H1 (cell line): ENCODE measurements at regions not wholly inside any gene's neighbourhood (a gene's known extent, or its start where the extent isn't known, plus 50 kb on each side); places are given as distances from the start of the nearest gene placed in this dataset.

ENCODE experiments used
- CTCF ChIA-PET: fragments of 300-600 bp; sonication (Branson Sonifier 250); formaldehyde crosslinking; loops from one replicate; lab custom pipeline; 2021; ENCODE audit not compliant: partially characterized antibody; lab: Charles Lee
- POLR2A ChIA-PET: fragments of 300-600 bp; sonication (Branson Sonifier 250); formaldehyde crosslinking; loops from one replicate; lab custom pipeline; 2021; ENCODE audit warnings: inconsistent platforms; ENCODE audit not compliant: partially characterized antibody; lab: Charles Lee
- DNase-seq, 2 experiments: peaks; one replicate each; pipeline versions ENCODE4 v3.0.0 to v3.0.0-alpha.2; 2010 to 2022; ENCODE audit warnings: low spot score in 2 of 2, low read depth in 1 of 2, mixed read lengths in 1 of 2
- FAIRE-seq: peaks from 2 replicates; lab custom pipeline; 2011; peaks lifted over from hg19 to GRCh38; lab: Jason Lieb, UNC
- H2AFZ ChIP-seq: 2 replicates; pipeline ENCODE4 v1.8.1; 2012; ENCODE audit warnings: low read length, inconsistent platforms
- H2AK5ac ChIP-seq: 2 replicates; pipeline ENCODE4 v1.6.1; 2013; ENCODE audit warnings: low read depth, low read length
- H2BK120ac ChIP-seq: replicated peaks from 2 replicates; pipeline ENCODE3; 2013; ENCODE audit warnings: low read depth, low read length, inconsistent platforms
- H2BK12ac ChIP-seq: 2 replicates; pipeline ENCODE4 v1.6.1; 2013; ENCODE audit warnings: low read depth, low read length
- H2BK15ac ChIP-seq: 2 replicates; pipeline ENCODE4 v1.6.1; 2013; ENCODE audit warnings: low read length
- H2BK20ac ChIP-seq: 2 replicates; pipeline ENCODE4 v1.6.1; 2013; ENCODE audit warnings: low read length
- H2BK5ac ChIP-seq: 2 replicates; pipeline ENCODE4 v1.6.1; 2013; ENCODE audit warnings: low read depth, low read length
- H3K14ac ChIP-seq: 2 replicates; pipeline ENCODE4 v1.6.1; 2013; ENCODE audit warnings: inconsistent platforms; ENCODE audit not compliant: insufficient read length
- H3K18ac ChIP-seq: 2 replicates; pipeline ENCODE4 v1.6.1; 2013; ENCODE audit warnings: low read length; ENCODE audit errors: extremely low read depth
- H3K23ac ChIP-seq: 2 replicates; pipeline ENCODE4 v1.6.1; 2013; ENCODE audit warnings: inconsistent platforms; ENCODE audit not compliant: insufficient read length
- H3K23me2 ChIP-seq: 2 replicates; pipeline ENCODE4 v1.6.1; 2013; ENCODE audit warnings: low read depth, low read length
- H3K27ac ChIP-seq: 2 replicates; pipeline ENCODE4 v1.6.1; 2011; ENCODE audit warnings: low read depth, low read length, inconsistent platforms
- H3K27me3 ChIP-seq, 4 experiments: replicated peaks in 1 of 4; 1 replicate in 1 of 4; 2 replicates in 3 of 4; pipeline versions ENCODE4 v1.6.1 to v1.8.1; 2011 to 2013; ENCODE audit warnings: low read length in 3 of 4, mild to moderate bottlenecking in 3 of 4, inconsistent platforms in 2 of 4, mixed read lengths in 2 of 4, moderate library complexity in 1 of 4; ENCODE audit not compliant: control insufficient read depth in 3 of 4, insufficient read depth in 3 of 4; ENCODE audit errors: extremely low read depth in 1 of 4
- H3K36me3 ChIP-seq, 4 experiments: 2 replicates each; pipeline versions ENCODE4 v1.6.1 to v1.8.1; 2011 to 2013; ENCODE audit warnings: mild to moderate bottlenecking in 4 of 4, low read length in 3 of 4, moderate library complexity in 2 of 4, control low read depth in 1 of 4, inconsistent platforms in 1 of 4; ENCODE audit not compliant: insufficient read depth in 4 of 4, control insufficient read depth in 2 of 4
- H3K4ac ChIP-seq: replicated peaks from 2 replicates; pipeline ENCODE3; 2013; ENCODE audit warnings: low read length, low read depth, mixed read lengths, inconsistent platforms; ENCODE audit not compliant: insufficient read length
- H3K4me1 ChIP-seq, 4 experiments: replicated peaks in 1 of 4; 1 replicate in 1 of 4; 2 replicates in 3 of 4; pipeline versions ENCODE4 v1.6.1 to v1.8.1; 2011 to 2013; ENCODE audit warnings: low read length in 3 of 4, inconsistent platforms in 2 of 4, mixed read lengths in 1 of 4; ENCODE audit not compliant: insufficient read depth in 4 of 4, control insufficient read depth in 3 of 4
- H3K4me2 ChIP-seq, 2 experiments: 2 replicates each; pipeline versions ENCODE4 v1.6.1 to v1.8.1; 2011 to 2013; ENCODE audit warnings: low read depth in 2 of 2, low read length in 2 of 2, control low read depth in 1 of 2, inconsistent platforms in 1 of 2, mild to moderate bottlenecking in 1 of 2; ENCODE audit not compliant: insufficient read depth in 1 of 2
- H3K4me3 ChIP-seq, 4 experiments: fragments of 200-600, 300-600 bp in 1 of 4; sonication (generic), shearing (Covaris generic), sonication (Bioruptor Twin) in 1 of 4; 2 replicates each; pipeline versions ENCODE4 v1.5.1 to v1.8.1; 2011 to 2016; ENCODE audit warnings: low read length in 4 of 4, low read depth in 3 of 4, control low read depth in 2 of 4, inconsistent platforms in 2 of 4, mild to moderate bottlenecking in 2 of 4, mixed read lengths in 1 of 4, moderate library complexity in 1 of 4; ENCODE audit not compliant: insufficient read depth in 2 of 4; ENCODE audit errors: extremely low read depth in 1 of 4
- H3K56ac ChIP-seq: replicated peaks from 2 replicates; pipeline ENCODE3; 2013; ENCODE audit warnings: low read depth, mild to moderate bottlenecking, mixed read lengths, low read length, inconsistent platforms; ENCODE audit not compliant: insufficient read length
- H3K79me1 ChIP-seq: 2 replicates; pipeline ENCODE4 v1.6.1; 2013; ENCODE audit warnings: low read depth, low read length, control low read depth
- H3K79me2 ChIP-seq, 2 experiments: 2 replicates each; pipeline versions ENCODE4 v1.6.1 to v1.8.1; 2012 to 2013; ENCODE audit warnings: low read length in 2 of 2, mild to moderate bottlenecking in 2 of 2, inconsistent platforms in 1 of 2; ENCODE audit not compliant: insufficient read depth in 2 of 2, control insufficient read depth in 1 of 2
- H3K9ac ChIP-seq, 4 experiments: replicated peaks in 1 of 4; 1 replicate in 1 of 4; 2 replicates in 3 of 4; pipeline versions ENCODE4 v1.6.1 to v1.8.1; 2011 to 2013; ENCODE audit warnings: low read depth in 3 of 4, low read length in 3 of 4, control low read depth in 2 of 4, mild to moderate bottlenecking in 2 of 4, moderate library complexity in 2 of 4, inconsistent platforms in 1 of 4; ENCODE audit errors: extremely low read depth in 1 of 4
- H3K9me3 ChIP-seq, 2 experiments: 2 replicates each; pipeline versions ENCODE4 v1.6.1 to v1.8.1; 2012 to 2013; ENCODE audit warnings: mild to moderate bottlenecking in 2 of 2, moderate library complexity in 2 of 2, control low read depth in 1 of 2, inconsistent platforms in 1 of 2, low read depth in 1 of 2, low read length in 1 of 2, mixed read lengths in 1 of 2; ENCODE audit not compliant: insufficient read depth in 2 of 2
- H4K20me1 ChIP-seq, 2 experiments: replicated peaks in 1 of 2; 2 replicates each; pipeline versions ENCODE3 to v1.8.1; 2011 to 2013; ENCODE audit warnings: inconsistent platforms in 2 of 2, low read length in 2 of 2, mild to moderate bottlenecking in 1 of 2; ENCODE audit not compliant: insufficient read depth in 2 of 2, control insufficient read depth in 1 of 2
- H4K5ac ChIP-seq: 2 replicates; pipeline ENCODE4 v1.6.1; 2013; ENCODE audit warnings: low read length, low read depth, mixed read lengths, inconsistent platforms; ENCODE audit not compliant: insufficient read length
- H4K8ac ChIP-seq: 2 replicates; pipeline ENCODE4 v1.8.0; 2013; ENCODE audit warnings: mild to moderate bottlenecking, moderate library complexity, low read length, inconsistent platforms; ENCODE audit not compliant: insufficient read depth; ENCODE audit errors: extremely low read depth
- H4K91ac ChIP-seq: replicated peaks from 2 replicates; pipeline ENCODE3; 2013; ENCODE audit warnings: low read length, mixed read lengths, inconsistent platforms; ENCODE audit not compliant: insufficient read length
- CEBPB ChIP-seq: IDR thresholded peaks from 2 replicates; pipeline ENCODE4 v1.6.1; 2012; ENCODE audit warnings: low read depth, low read length
- E2F6 ChIP-seq: IDR thresholded peaks from 2 replicates; pipeline ENCODE4 v1.6.1; 2012; ENCODE audit warnings: inconsistent platforms
- KDM5A ChIP-seq: fragments of 200-600 bp; IDR thresholded peaks from 2 replicates; pipeline ENCODE4 v1.7.1; 2012; ENCODE audit warnings: mild to moderate bottlenecking, low read length, inconsistent platforms, mixed read lengths
- POU5F1 ChIP-seq: IDR thresholded peaks from 2 replicates; pipeline ENCODE4 v1.6.1; 2011; ENCODE audit warnings: low read depth, mild to moderate bottlenecking, low read length, moderate library complexity
- WGBS, 2 experiments: shearing (Covaris generic) in 1 of 2; methylation state at CpG; one replicate each; pipeline versions ENCODE4 v1.1.6 to v1.1.7; 2013 to 2015; ENCODE audit warnings: low lambda C conversion rate in 2 of 2, mixed read lengths in 2 of 2, inconsistent platforms in 1 of 2, low coverage in 1 of 2, missing lambda C conversion rate in 1 of 2; ENCODE audit not compliant: insufficient replicate concordance in 2 of 2, insufficient coverage in 1 of 2, insufficient read length in 1 of 2; ENCODE audit errors: extremely low coverage in 1 of 2, missing lambda C conversion rate in 1 of 2; 5-methylcytosine and 5-hydroxymethylcytosine counted together

DNA sequence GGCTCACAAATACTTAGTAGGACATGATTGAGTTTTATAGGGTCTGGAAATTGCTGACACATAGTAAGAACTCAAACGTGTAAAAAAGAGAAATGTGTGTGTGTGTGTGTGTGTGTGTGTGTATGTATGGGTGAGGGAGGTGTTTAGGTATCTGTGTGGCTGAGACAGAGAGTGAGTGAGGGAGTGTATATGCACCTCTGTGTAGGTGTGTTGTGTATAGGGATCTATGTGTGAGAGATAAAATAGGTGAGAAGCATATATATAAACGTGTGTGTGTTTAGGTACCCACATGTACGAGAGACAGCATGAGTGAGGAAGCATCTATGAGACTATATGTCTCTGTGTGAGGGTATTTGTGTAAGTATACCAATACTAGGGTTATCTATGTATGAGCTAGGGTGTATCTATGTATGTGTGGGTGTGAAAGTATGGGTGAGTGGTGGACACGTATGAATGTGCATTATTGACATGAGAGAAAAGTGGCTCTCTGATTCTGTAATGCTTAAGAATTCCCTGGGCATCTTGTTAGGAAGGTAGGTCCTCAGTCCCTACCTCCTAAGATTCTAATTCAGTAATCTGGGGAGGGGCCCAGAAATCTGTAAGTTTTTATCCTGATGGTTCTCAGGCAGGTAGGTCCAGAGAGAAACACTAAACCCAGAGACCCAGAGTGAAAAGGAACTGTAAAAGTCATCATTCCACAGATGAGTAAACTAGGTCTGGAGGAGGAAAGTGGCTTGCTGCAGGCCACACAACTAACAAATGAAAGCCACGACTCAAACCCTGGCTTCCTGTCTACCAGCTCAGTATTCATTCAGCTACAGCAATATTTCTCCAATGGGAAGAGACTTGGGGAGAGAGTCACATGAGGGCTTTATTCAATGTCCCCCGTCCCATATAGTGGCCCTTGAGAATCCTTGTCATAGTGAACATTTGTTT, 237.0 kb downstream of the IDS start:
- TF ChIP-seq CEBPB, result no peak
- no peak for TF ChIP-seq POU5F1
- no peak for TF ChIP-seq E2F6
- TF ChIP-seq KDM5A, result no peak
- H3K4me3 ChIP-seq, result no peak overlapping the region
- H4K91ac ChIP-seq, result no peak overlapping the region
- no peak overlapping the region for H2BK5ac ChIP-seq
- H4K20me1 ChIP-seq, result no peaks in the 10 kb centered on the region
- H3K79me2 ChIP-seq, result no peaks in the 10 kb centered on the region
- 86% methylated on average over 6 of the region's 6 CpGs; no CpG with 5 or more reads in 1 of the 2 experiments for WGBS, 2 experiments
- no peak overlapping the region for H3K14ac ChIP-seq
- H2BK20ac ChIP-seq, result no peak overlapping the region
- no peaks in the 10 kb centered on the region for H3K36me3 ChIP-seq
- H4K5ac ChIP-seq, result no peak overlapping the region
- H2AK5ac ChIP-seq, result no peak overlapping the region
- H3K27ac ChIP-seq, result no peak overlapping the region
- H3K56ac ChIP-seq, result no peak overlapping the region
- H3K23me2 ChIP-seq, result no peaks in the 10 kb centered on the region
- H3K27me3 ChIP-seq, result no peaks in the 10 kb centered on the region
- no peak overlapping the region for H3K18ac ChIP-seq
- H3K9me3 ChIP-seq, result no peaks in the 10 kb centered on the region
- DNase-seq, result no peak
- ChIA-PET CTCF (no interaction called here), POLR2A (no interaction called here)
- no peaks in the 10 kb centered on the region for H3K4me1 ChIP-seq
- H2AFZ ChIP-seq, result no peak overlapping the region
- H2BK120ac ChIP-seq, result no peak overlapping the region
- H3K9ac ChIP-seq, result no peak overlapping the region
- no peak overlapping the region for H4K8ac ChIP-seq
- no peaks in the 10 kb centered on the region for H3K79me1 ChIP-seq
- H3K4ac ChIP-seq, result no peak overlapping the region
- no peak overlapping the region for H2BK12ac ChIP-seq
- FAIRE-seq, result no peak
- H2BK15ac ChIP-seq, result no peak overlapping the region
- H3K23ac ChIP-seq, result no peak overlapping the region
- no peak overlapping the region for H3K4me2 ChIP-seq
